H1 (cell line): ENCODE measurements at regions not wholly inside any gene's neighbourhood (a gene's known extent, or its start where the extent isn't known, plus 50 kb on each side); places are given as distances from the start of the nearest gene placed in this dataset.

Experiments used
- CTCF ChIA-PET: fragments of 300-600 bp; sonication (Branson Sonifier 250); formaldehyde crosslinking; loops from one replicate; lab custom pipeline; 2021; ENCODE audit not compliant: partially characterized antibody; lab: Charles Lee
- POLR2A ChIA-PET: fragments of 300-600 bp; sonication (Branson Sonifier 250); formaldehyde crosslinking; loops from one replicate; lab custom pipeline; 2021; ENCODE audit warnings: inconsistent platforms; ENCODE audit not compliant: partially characterized antibody; lab: Charles Lee
- DNase-seq, 2 experiments: peaks; one replicate each; pipeline versions ENCODE4 v3.0.0 to v3.0.0-alpha.2; 2010 to 2022; ENCODE audit warnings: low spot score in 2 of 2, low read depth in 1 of 2, mixed read lengths in 1 of 2
- FAIRE-seq: peaks from 2 replicates; lab custom pipeline; 2011; peaks lifted over from hg19 to GRCh38; lab: Jason Lieb, UNC
- H2AFZ ChIP-seq: 2 replicates; pipeline ENCODE4 v1.8.1; 2012; ENCODE audit warnings: low read length, inconsistent platforms
- H2AK5ac ChIP-seq: 2 replicates; pipeline ENCODE4 v1.6.1; 2013; ENCODE audit warnings: low read depth, low read length
- H2BK120ac ChIP-seq: replicated peaks from 2 replicates; pipeline ENCODE3; 2013; ENCODE audit warnings: low read depth, low read length, inconsistent platforms
- H2BK12ac ChIP-seq: 2 replicates; pipeline ENCODE4 v1.6.1; 2013; ENCODE audit warnings: low read depth, low read length
- H2BK15ac ChIP-seq: 2 replicates; pipeline ENCODE4 v1.6.1; 2013; ENCODE audit warnings: low read length
- H2BK20ac ChIP-seq: 2 replicates; pipeline ENCODE4 v1.6.1; 2013; ENCODE audit warnings: low read length
- H2BK5ac ChIP-seq: 2 replicates; pipeline ENCODE4 v1.6.1; 2013; ENCODE audit warnings: low read depth, low read length
- H3K14ac ChIP-seq: 2 replicates; pipeline ENCODE4 v1.6.1; 2013; ENCODE audit warnings: inconsistent platforms; ENCODE audit not compliant: insufficient read length
- H3K18ac ChIP-seq: 2 replicates; pipeline ENCODE4 v1.6.1; 2013; ENCODE audit warnings: low read length; ENCODE audit errors: extremely low read depth
- H3K23ac ChIP-seq: 2 replicates; pipeline ENCODE4 v1.6.1; 2013; ENCODE audit warnings: inconsistent platforms; ENCODE audit not compliant: insufficient read length
- H3K23me2 ChIP-seq: 2 replicates; pipeline ENCODE4 v1.6.1; 2013; ENCODE audit warnings: low read depth, low read length
- H3K27ac ChIP-seq: 2 replicates; pipeline ENCODE4 v1.6.1; 2011; ENCODE audit warnings: low read depth, low read length, inconsistent platforms
- H3K27me3 ChIP-seq, 4 experiments: replicated peaks in 1 of 4; 1 replicate in 1 of 4; 2 replicates in 3 of 4; pipeline versions ENCODE4 v1.6.1 to v1.8.1; 2011 to 2013; ENCODE audit warnings: low read length in 3 of 4, mild to moderate bottlenecking in 3 of 4, inconsistent platforms in 2 of 4, mixed read lengths in 2 of 4, moderate library complexity in 1 of 4; ENCODE audit not compliant: control insufficient read depth in 3 of 4, insufficient read depth in 3 of 4; ENCODE audit errors: extremely low read depth in 1 of 4
- H3K36me3 ChIP-seq, 4 experiments: 2 replicates each; pipeline versions ENCODE4 v1.6.1 to v1.8.1; 2011 to 2013; ENCODE audit warnings: mild to moderate bottlenecking in 4 of 4, low read length in 3 of 4, moderate library complexity in 2 of 4, control low read depth in 1 of 4, inconsistent platforms in 1 of 4; ENCODE audit not compliant: insufficient read depth in 4 of 4, control insufficient read depth in 2 of 4
- H3K4ac ChIP-seq: replicated peaks from 2 replicates; pipeline ENCODE3; 2013; ENCODE audit warnings: low read length, low read depth, mixed read lengths, inconsistent platforms; ENCODE audit not compliant: insufficient read length
- H3K4me1 ChIP-seq, 4 experiments: replicated peaks in 1 of 4; 1 replicate in 1 of 4; 2 replicates in 3 of 4; pipeline versions ENCODE4 v1.6.1 to v1.8.1; 2011 to 2013; ENCODE audit warnings: low read length in 3 of 4, inconsistent platforms in 2 of 4, mixed read lengths in 1 of 4; ENCODE audit not compliant: insufficient read depth in 4 of 4, control insufficient read depth in 3 of 4
- H3K4me2 ChIP-seq, 2 experiments: 2 replicates each; pipeline versions ENCODE4 v1.6.1 to v1.8.1; 2011 to 2013; ENCODE audit warnings: low read depth in 2 of 2, low read length in 2 of 2, control low read depth in 1 of 2, inconsistent platforms in 1 of 2, mild to moderate bottlenecking in 1 of 2; ENCODE audit not compliant: insufficient read depth in 1 of 2
- H3K4me3 ChIP-seq, 4 experiments: fragments of 200-600, 300-600 bp in 1 of 4; sonication (generic), shearing (Covaris generic), sonication (Bioruptor Twin) in 1 of 4; 2 replicates each; pipeline versions ENCODE4 v1.5.1 to v1.8.1; 2011 to 2016; ENCODE audit warnings: low read length in 4 of 4, low read depth in 3 of 4, control low read depth in 2 of 4, inconsistent platforms in 2 of 4, mild to moderate bottlenecking in 2 of 4, mixed read lengths in 1 of 4, moderate library complexity in 1 of 4; ENCODE audit not compliant: insufficient read depth in 2 of 4; ENCODE audit errors: extremely low read depth in 1 of 4
- H3K56ac ChIP-seq: replicated peaks from 2 replicates; pipeline ENCODE3; 2013; ENCODE audit warnings: low read depth, mild to moderate bottlenecking, mixed read lengths, low read length, inconsistent platforms; ENCODE audit not compliant: insufficient read length
- H3K79me1 ChIP-seq: 2 replicates; pipeline ENCODE4 v1.6.1; 2013; ENCODE audit warnings: low read depth, low read length, control low read depth
- H3K79me2 ChIP-seq, 2 experiments: 2 replicates each; pipeline versions ENCODE4 v1.6.1 to v1.8.1; 2012 to 2013; ENCODE audit warnings: low read length in 2 of 2, mild to moderate bottlenecking in 2 of 2, inconsistent platforms in 1 of 2; ENCODE audit not compliant: insufficient read depth in 2 of 2, control insufficient read depth in 1 of 2
- H3K9ac ChIP-seq, 4 experiments: replicated peaks in 1 of 4; 1 replicate in 1 of 4; 2 replicates in 3 of 4; pipeline versions ENCODE4 v1.6.1 to v1.8.1; 2011 to 2013; ENCODE audit warnings: low read depth in 3 of 4, low read length in 3 of 4, control low read depth in 2 of 4, mild to moderate bottlenecking in 2 of 4, moderate library complexity in 2 of 4, inconsistent platforms in 1 of 4; ENCODE audit errors: extremely low read depth in 1 of 4
- H3K9me3 ChIP-seq, 2 experiments: 2 replicates each; pipeline versions ENCODE4 v1.6.1 to v1.8.1; 2012 to 2013; ENCODE audit warnings: mild to moderate bottlenecking in 2 of 2, moderate library complexity in 2 of 2, control low read depth in 1 of 2, inconsistent platforms in 1 of 2, low read depth in 1 of 2, low read length in 1 of 2, mixed read lengths in 1 of 2; ENCODE audit not compliant: insufficient read depth in 2 of 2
- H4K20me1 ChIP-seq, 2 experiments: replicated peaks in 1 of 2; 2 replicates each; pipeline versions ENCODE3 to v1.8.1; 2011 to 2013; ENCODE audit warnings: inconsistent platforms in 2 of 2, low read length in 2 of 2, mild to moderate bottlenecking in 1 of 2; ENCODE audit not compliant: insufficient read depth in 2 of 2, control insufficient read depth in 1 of 2
- H4K5ac ChIP-seq: 2 replicates; pipeline ENCODE4 v1.6.1; 2013; ENCODE audit warnings: low read length, low read depth, mixed read lengths, inconsistent platforms; ENCODE audit not compliant: insufficient read length
- H4K8ac ChIP-seq: 2 replicates; pipeline ENCODE4 v1.8.0; 2013; ENCODE audit warnings: mild to moderate bottlenecking, moderate library complexity, low read length, inconsistent platforms; ENCODE audit not compliant: insufficient read depth; ENCODE audit errors: extremely low read depth
- H4K91ac ChIP-seq: replicated peaks from 2 replicates; pipeline ENCODE3; 2013; ENCODE audit warnings: low read length, mixed read lengths, inconsistent platforms; ENCODE audit not compliant: insufficient read length
- SIRT6 ChIP-seq: IDR thresholded peaks from one replicate; pipeline ENCODE4 v1.7.1; 2012; ENCODE audit warnings: low read length, inconsistent platforms
- WGBS, 2 experiments: shearing (Covaris generic) in 1 of 2; methylation state at CpG; one replicate each; pipeline versions ENCODE4 v1.1.6 to v1.1.7; 2013 to 2015; ENCODE audit warnings: low lambda C conversion rate in 2 of 2, mixed read lengths in 2 of 2, inconsistent platforms in 1 of 2, low coverage in 1 of 2, missing lambda C conversion rate in 1 of 2; ENCODE audit not compliant: insufficient replicate concordance in 2 of 2, insufficient coverage in 1 of 2, insufficient read length in 1 of 2; ENCODE audit errors: extremely low coverage in 1 of 2, missing lambda C conversion rate in 1 of 2; 5-methylcytosine and 5-hydroxymethylcytosine counted together
- TF ChIP-seq, protein P1 (sequence below): IDR thresholded peaks from 2 replicates; pipeline ENCODE4 v1.6.1; 2012; ENCODE audit warnings: inconsistent platforms
- TF ChIP-seq, protein P2 (sequence below): IDR thresholded peaks from 2 replicates; pipeline ENCODE4 v1.6.1; 2012; ENCODE audit warnings: inconsistent platforms

DNA sequence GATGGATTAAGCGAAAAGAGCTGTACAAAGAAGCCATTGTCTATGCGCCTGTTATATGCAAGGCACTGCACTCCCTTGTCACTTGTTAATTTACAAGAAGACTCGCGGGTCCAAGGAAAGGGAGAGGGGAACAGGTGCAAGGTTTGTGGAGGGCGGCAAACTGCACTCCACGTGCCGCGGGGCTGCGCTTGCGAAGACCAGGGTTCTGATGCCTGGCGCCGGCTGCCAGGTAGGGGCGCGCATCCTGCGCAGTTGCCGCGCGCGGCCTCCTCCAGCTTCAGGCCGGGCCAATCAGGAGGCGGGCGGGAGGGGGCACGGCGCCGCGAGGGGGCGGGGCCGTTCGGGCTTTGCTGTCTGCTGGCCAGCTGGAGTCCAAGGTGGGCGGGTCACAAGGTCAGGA is 140.6 kb upstream of the PALS2 start:
- ChIA-PET POLR2A (interaction anchor here (1.9 to 3.7 kb wide), 2 partner anchors 21 to 24 kb away, joined by 7 to 20 read pairs; no protein-coding TSS in a partner anchor), CTCF (interaction anchor here (0.6 kb wide), 1 partner anchor 142 kb away, joined by 3 read pairs; no protein-coding TSS in a partner anchor)
- Histone ChIP-seq H3K27me3 (peaks cover 0 to 7% (median 3%) of the 10 kb centered on the region in 4 experiments; a peak in 3 of 7 replicates), H3K23ac (no peak overlapping the region), H3K4me3 (no peak overlapping the region), H4K20me1 (no peaks in the 10 kb centered on the region), H3K9ac (no peak overlapping the region), H2BK15ac (no peak overlapping the region), H3K36me3 (no peaks in the 10 kb centered on the region), H2AFZ (no peak overlapping the region), H2BK120ac (no peak overlapping the region), H3K4ac (no peak overlapping the region), H2BK20ac (no peak overlapping the region), H2BK5ac (no peak overlapping the region), H3K23me2 (no peaks in the 10 kb centered on the region), H3K4me2 (no peak overlapping the region), H4K8ac (no peak overlapping the region), H4K5ac (no peak overlapping the region), H3K14ac (no peak overlapping the region), H3K79me2 (no peaks in the 10 kb centered on the region), H3K9me3 (no peaks in the 10 kb centered on the region), H3K56ac (no peak overlapping the region), H3K27ac (no peak overlapping the region), H3K18ac (no peak overlapping the region), H2BK12ac (no peak overlapping the region; the same call in 1 of the 2 replicates), H2AK5ac (no peak overlapping the region), H4K91ac (no peak overlapping the region), H3K79me1 (no peaks in the 10 kb centered on the region), H3K4me1 (peaks cover 5 to 42% (median 38%) of the 10 kb centered on the region in 4 experiments; a peak in 6 of 7 replicates)
- no peak for FAIRE-seq
- TF ChIP-seq, protein P1, sequence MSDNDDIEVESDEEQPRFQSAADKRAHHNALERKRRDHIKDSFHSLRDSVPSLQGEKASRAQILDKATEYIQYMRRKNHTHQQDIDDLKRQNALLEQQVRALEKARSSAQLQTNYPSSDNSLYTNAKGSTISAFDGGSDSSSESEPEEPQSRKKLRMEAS = peak; percentile 82
- TF ChIP-seq, protein P2, sequence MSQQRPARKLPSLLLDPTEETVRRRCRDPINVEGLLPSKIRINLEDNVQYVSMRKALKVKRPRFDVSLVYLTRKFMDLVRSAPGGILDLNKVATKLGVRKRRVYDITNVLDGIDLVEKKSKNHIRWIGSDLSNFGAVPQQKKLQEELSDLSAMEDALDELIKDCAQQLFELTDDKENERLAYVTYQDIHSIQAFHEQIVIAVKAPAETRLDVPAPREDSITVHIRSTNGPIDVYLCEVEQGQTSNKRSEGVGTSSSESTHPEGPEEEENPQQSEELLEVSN = peak; percentile 94
- no peak for TF ChIP-seq SIRT6
- DNase-seq = no peak
- 94% methylated on average over 12 of the region's 30 CpGs; no CpG with 5 or more reads in 1 of the 2 experiments for WGBS, 2 experiments
